WERI-Rb-1 (cell line): ENCODE measurements at regions not wholly inside any gene's neighbourhood (a gene's known extent, or its start where the extent isn't known, plus 50 kb on each side); places are given as distances from the start of the nearest gene placed in this dataset.

Source experiments
- DNase-seq: peaks from one replicate; pipeline ENCODE4 v3.0.0-alpha.2; 2020
- H3K27ac ChIP-seq: fragments of 250-450 bp; sonication (Bioruptor Pico); 2 replicates; pipeline ENCODE4 v1.5.1; 2020; ENCODE audit warnings: mild to moderate bottlenecking, moderate library complexity
- H3K27me3 ChIP-seq: fragments of 250-450 bp; sonication (Bioruptor Pico); 2 replicates; pipeline ENCODE4 v1.5.1; 2021; ENCODE audit warnings: mild to moderate bottlenecking, low read depth, moderate library complexity; ENCODE audit not compliant: insufficient read depth, severe bottlenecking
- H3K36me3 ChIP-seq: fragments of 250-450 bp; sonication (Bioruptor Pico); 2 replicates; pipeline ENCODE4 v1.5.1; 2020; ENCODE audit warnings: mild to moderate bottlenecking, moderate library complexity
- H3K4me3 ChIP-seq: 2 replicates; pipeline ENCODE4 v1.5.1; 2011; ENCODE audit warnings: low read depth, mild to moderate bottlenecking, control low read depth, low read length
- H3K9me3 ChIP-seq: fragments of 250-450 bp; sonication (Bioruptor Pico); 2 replicates; pipeline ENCODE4 v1.5.1; 2021; ENCODE audit warnings: mild to moderate bottlenecking, moderate library complexity; ENCODE audit not compliant: severe bottlenecking
- TF ChIP-seq, protein P1 (sequence below): IDR thresholded peaks from 2 replicates; pipeline ENCODE4 v1.5.1; 2011; ENCODE audit warnings: low read depth, mild to moderate bottlenecking, control low read depth, inconsistent platforms, low read length

DNA sequence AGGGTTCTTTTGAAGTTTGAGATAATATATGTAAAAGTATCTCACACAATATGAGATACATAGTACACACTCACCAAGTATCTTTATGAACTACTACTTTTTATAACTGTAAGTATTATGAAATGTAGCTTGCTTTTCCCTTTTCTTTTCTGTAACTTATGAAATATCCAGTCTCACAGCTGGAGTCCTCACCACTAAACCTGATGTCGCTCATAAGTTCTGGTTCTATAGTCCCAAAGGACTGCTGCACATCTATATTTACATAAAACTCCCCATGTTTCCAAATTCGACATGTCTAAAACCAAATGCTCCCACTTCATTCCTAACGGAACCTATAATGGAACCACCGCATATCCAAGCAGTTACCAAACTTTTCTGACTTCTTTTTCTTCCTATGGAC is 186.5 kb upstream of the SLC7A11 start:
- Histone ChIP-seq H3K9me3 (no peaks in the 10 kb centered on the region), H3K27ac (no peak overlapping the region), H3K27me3 (no peaks in the 10 kb centered on the region), H3K36me3 (no peaks in the 10 kb centered on the region), H3K4me3 (no peak overlapping the region)
- TF ChIP-seq, protein P1, sequence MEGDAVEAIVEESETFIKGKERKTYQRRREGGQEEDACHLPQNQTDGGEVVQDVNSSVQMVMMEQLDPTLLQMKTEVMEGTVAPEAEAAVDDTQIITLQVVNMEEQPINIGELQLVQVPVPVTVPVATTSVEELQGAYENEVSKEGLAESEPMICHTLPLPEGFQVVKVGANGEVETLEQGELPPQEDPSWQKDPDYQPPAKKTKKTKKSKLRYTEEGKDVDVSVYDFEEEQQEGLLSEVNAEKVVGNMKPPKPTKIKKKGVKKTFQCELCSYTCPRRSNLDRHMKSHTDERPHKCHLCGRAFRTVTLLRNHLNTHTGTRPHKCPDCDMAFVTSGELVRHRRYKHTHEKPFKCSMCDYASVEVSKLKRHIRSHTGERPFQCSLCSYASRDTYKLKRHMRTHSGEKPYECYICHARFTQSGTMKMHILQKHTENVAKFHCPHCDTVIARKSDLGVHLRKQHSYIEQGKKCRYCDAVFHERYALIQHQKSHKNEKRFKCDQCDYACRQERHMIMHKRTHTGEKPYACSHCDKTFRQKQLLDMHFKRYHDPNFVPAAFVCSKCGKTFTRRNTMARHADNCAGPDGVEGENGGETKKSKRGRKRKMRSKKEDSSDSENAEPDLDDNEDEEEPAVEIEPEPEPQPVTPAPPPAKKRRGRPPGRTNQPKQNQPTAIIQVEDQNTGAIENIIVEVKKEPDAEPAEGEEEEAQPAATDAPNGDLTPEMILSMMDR = no peak
- no peak for DNase-seq

DNA sequence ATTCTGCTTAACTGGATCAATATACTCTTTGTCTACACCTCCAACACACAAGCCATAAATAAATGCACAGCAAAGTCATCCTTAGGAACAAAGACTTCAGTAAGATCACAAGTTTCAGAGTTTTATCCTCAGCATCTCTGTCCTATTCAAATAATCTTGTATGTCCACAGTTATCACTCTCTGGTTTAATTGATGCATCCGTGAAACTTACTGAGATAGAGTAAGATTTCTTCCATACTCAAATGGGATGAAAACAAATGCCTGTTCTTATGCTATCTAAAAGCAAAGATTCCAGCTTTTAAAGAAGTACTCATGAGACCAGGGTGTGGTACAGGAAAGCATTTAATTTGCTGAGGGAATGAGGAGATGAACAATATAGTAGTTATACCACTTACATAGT is 184.6 kb upstream of the SLC7A11 start:
- no peaks in the 10 kb centered on the region for H3K27me3 ChIP-seq
- no peaks in the 10 kb centered on the region for H3K9me3 ChIP-seq
- H3K4me3 ChIP-seq = no peak overlapping the region
- H3K36me3 ChIP-seq = no peaks in the 10 kb centered on the region
- TF ChIP-seq, protein P1 = no peak
- DNase-seq = no peak
- no peak overlapping the region for H3K27ac ChIP-seq

DNA sequence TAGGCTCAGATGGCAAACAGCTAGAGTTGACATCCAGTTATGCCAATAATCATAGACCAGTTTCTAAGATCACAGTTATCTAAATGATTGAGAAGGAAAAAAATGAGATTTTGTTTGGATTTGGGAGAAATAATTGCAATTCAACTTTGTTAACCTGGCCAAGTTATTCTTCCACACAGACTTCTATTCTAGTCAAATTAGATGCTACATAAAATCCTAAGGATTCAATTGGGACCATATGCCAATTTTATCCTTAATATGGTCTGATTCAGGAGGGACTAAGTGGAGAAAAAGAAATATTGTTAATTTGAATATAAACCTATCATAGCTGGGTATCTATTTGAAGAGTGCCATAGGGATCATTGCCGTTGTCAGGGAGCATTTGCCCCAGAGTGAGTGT is 178.3 kb upstream of the SLC7A11 start:
- TF ChIP-seq, protein P1 = no peak

DNA sequence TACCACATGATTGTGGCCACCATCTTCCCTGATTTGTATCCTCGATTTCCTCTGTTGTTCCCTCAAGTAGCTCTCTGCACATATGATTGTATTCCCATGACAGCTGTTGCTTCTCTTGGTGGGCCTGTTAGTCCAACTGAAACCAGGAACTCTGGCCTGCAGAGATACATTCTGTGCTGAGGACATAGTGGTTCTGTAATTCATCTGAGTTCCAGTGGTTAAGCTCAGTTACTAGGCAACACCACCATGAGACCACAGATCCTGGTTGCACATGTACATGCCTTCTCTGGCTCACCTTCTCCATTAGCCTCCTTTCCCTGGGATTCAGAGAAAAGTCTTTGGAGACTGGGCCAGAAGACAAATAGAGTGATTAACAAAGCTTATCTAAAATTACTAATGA is 172.1 kb upstream of the SLC7A11 start:
- TF ChIP-seq, protein P1 = no peak
- no peak for DNase-seq
- Histone ChIP-seq H3K9me3 (no peaks in the 10 kb centered on the region), H3K27ac (no peak overlapping the region), H3K36me3 (no peaks in the 10 kb centered on the region), H3K27me3 (no peaks in the 10 kb centered on the region), H3K4me3 (no peak overlapping the region)

More for the DNA sequence above, 178.3 kb upstream of the SLC7A11 start:
- no peak overlapping the region for H3K4me3 ChIP-seq
- no peaks in the 10 kb centered on the region for H3K9me3 ChIP-seq
- H3K27ac ChIP-seq = no peak overlapping the region
- DNase-seq = no peak
- H3K36me3 ChIP-seq = no peaks in the 10 kb centered on the region
- H3K27me3 ChIP-seq = no peaks in the 10 kb centered on the region

DNA sequence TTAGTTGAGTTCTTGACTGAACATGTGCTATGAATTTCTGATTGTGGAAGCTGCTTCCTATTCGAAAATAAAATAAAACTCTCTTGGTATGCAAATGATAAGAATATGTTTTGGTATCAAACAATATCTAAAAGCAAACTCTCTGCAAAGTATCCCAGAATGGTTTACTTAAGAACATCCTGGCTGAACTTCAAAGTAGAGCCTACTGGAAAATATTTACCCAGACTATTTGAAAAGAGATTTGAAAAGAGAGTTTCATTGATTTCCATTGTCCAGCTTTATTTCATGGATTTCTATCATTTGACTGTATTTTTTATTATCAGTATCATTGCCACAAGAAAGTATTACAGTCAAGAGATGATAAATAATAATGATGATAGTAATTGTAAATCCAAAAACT is 171.1 kb upstream of the SLC7A11 start:
- Histone ChIP-seq H3K27ac (no peak overlapping the region), H3K27me3 (no peaks in the 10 kb centered on the region), H3K36me3 (no peaks in the 10 kb centered on the region), H3K9me3 (no peaks in the 10 kb centered on the region), H3K4me3 (no peak overlapping the region)
- no peak for DNase-seq
- TF ChIP-seq, protein P1 = no peak

DNA sequence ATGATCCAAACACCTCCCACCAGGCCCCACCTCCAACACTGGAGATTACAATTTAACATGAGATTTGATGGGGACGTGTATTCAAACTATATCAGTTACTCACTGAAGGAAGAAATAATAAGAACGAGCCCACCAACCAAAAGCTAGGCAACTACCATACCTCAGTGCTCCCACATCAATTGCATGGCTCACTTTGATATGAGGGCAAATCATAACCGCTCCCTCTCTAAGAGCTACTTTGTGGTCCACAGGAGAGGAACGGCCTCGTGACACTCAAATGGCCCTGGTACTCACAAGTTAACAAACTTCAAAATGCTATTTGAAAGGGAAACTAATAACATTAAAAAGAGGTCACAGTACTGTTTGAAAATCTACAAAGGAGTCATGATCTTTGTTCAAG is 170.7 kb upstream of the SLC7A11 start:
- no peak overlapping the region for H3K4me3 ChIP-seq
- TF ChIP-seq, protein P1 = no peak
- H3K27me3 ChIP-seq = no peaks in the 10 kb centered on the region
- DNase-seq = no peak
- no peaks in the 10 kb centered on the region for H3K9me3 ChIP-seq
- H3K27ac ChIP-seq = no peak overlapping the region
- no peaks in the 10 kb centered on the region for H3K36me3 ChIP-seq
